Testis (tissue), 2 donors: ENCODE measurements at regions not wholly inside any gene's neighbourhood (a gene's known extent, or its start where the extent isn't known, plus 50 kb on each side); places are given as distances from the start of the nearest gene placed in this dataset.

Experiments
- DNase-seq: peaks from one replicate; pipeline ENCODE4 v3.0.0-alpha.2; 2019
- H3K27ac ChIP-seq, 2 donors: fragments of 200-600 bp; sonication (generic); one replicate each; pipeline ENCODE4 v1.5.1; 2019
- H3K27me3 ChIP-seq: fragments of 200-600 bp; sonication (generic); one replicate; pipeline ENCODE4 v1.5.1; 2019
- H3K36me3 ChIP-seq: fragments of 200-600 bp; sonication (generic); one replicate; pipeline ENCODE4 v1.5.1; 2017; ENCODE audit warnings: low read depth; ENCODE audit errors: missing control alignments
- H3K4me1 ChIP-seq: fragments of 200-600 bp; sonication (generic); one replicate; pipeline ENCODE4 v1.5.1; 2019
- H3K4me3 ChIP-seq, 2 donors: fragments of 200-600 bp; sonication (generic); one replicate each; pipeline ENCODE4 v1.5.1; 2017 to 2019
- H3K9me3 ChIP-seq: fragments of 200-600 bp; sonication (generic); one replicate; pipeline ENCODE4 v1.5.1; 2017
- POLR2A ChIP-seq: fragments of 450-650 bp; IDR thresholded peaks from one replicate; pipeline ENCODE4 v1.6.1; 2017; ENCODE audit warnings: antibody characterized with exemption, mild to moderate bottlenecking, moderate library complexity
- WGBS, 2 donors: methylation state at CpG; one replicate each; pipeline ENCODE4 v1.1.5; 2018; 5-methylcytosine and 5-hydroxymethylcytosine counted together
- intact Hi-C: fragments of 100-400 bp; cut with DNase I; formaldehyde crosslinking; loops from one replicate; pipeline ENCODE4 v1.15.1; 2023; ENCODE audit warnings: low total_unique reads
- TF ChIP-seq, protein P1 (sequence below), 3 experiments: fragments of 450-650 bp in 2 of 3; fragments of 200-600 bp in 1 of 3; sonication (generic) in 1 of 3; IDR thresholded peaks; one replicate each; pipeline ENCODE4 v1.5.1; 2016 to 2019; ENCODE audit warnings: antibody characterized with exemption in 3 of 3, mild to moderate bottlenecking in 2 of 3, moderate library complexity in 1 of 3

DNA sequence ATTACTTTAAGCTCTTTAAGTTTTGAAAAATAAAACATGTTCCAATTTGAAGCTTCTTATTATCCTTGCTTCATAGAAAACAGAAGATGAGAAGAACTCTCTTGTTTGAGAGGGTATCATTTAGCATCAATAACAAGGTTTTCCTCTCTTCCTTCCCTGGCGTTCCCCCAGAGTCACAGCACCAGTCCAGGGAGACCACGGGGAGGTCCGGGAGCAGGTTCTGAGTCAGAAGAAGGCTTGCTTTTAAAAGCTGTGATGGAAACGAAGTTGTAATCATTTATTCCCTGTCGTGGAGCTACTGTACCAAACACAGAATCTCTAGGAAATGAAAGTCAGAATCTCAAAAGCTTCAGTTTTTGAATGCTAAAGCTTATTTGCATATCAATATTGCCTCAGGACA lies 174.0 kb upstream of the LSM14A start:
- TF ChIP-seq, protein P1, sequence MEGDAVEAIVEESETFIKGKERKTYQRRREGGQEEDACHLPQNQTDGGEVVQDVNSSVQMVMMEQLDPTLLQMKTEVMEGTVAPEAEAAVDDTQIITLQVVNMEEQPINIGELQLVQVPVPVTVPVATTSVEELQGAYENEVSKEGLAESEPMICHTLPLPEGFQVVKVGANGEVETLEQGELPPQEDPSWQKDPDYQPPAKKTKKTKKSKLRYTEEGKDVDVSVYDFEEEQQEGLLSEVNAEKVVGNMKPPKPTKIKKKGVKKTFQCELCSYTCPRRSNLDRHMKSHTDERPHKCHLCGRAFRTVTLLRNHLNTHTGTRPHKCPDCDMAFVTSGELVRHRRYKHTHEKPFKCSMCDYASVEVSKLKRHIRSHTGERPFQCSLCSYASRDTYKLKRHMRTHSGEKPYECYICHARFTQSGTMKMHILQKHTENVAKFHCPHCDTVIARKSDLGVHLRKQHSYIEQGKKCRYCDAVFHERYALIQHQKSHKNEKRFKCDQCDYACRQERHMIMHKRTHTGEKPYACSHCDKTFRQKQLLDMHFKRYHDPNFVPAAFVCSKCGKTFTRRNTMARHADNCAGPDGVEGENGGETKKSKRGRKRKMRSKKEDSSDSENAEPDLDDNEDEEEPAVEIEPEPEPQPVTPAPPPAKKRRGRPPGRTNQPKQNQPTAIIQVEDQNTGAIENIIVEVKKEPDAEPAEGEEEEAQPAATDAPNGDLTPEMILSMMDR (IDR thresholded peaks at IDR 0.05) = no peak
- TF ChIP-seq POLR2A = no peak
- DNase-seq = no peak
- intact Hi-C loops = loop anchor here (10.0 kb wide), 1 partner anchor 214 kb away; no protein-coding TSS in a partner anchor
- WGBS, 2 donors = 50 to 61% methylated on average over 5 of the region's 5 CpGs
- no peak overlapping the region for H3K4me3 ChIP-seq
- H3K9me3 ChIP-seq = no peaks in the 10 kb centered on the region
- no peaks in the 10 kb centered on the region for H3K27me3 ChIP-seq
- H3K4me1 ChIP-seq = no peaks in the 10 kb centered on the region
- no peak overlapping the region for H3K27ac ChIP-seq
- H3K36me3 ChIP-seq = no peaks in the 10 kb centered on the region

DNA sequence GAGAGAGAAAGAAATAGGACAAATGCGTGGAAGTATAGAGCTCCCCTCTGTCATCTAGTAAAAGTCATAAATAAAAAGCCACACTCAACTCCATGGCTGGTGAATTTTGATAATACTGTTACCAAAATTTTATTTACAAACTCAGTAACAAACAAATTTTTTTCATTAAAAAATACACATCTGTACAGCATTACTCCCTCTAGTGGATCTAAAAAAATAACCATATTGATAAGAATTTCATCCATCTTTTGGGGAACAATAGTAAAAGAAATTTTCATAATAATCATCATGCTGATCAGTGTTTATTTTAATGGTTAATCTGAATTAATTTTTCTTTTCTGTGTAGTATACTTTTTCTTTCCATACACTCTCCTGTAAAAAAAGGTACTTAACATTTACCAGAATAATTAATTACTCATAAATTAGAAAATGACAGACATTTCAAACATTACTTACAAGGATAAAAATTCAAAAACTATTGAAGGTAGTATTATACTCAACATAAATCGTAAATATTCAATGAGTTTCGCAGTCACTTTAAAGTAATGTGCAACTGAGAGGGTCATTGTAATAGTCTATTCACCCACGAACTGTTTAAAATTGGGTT lies 173.5 kb upstream of the LSM14A start:
- WGBS, 2 donors = 77 to 78% methylated on average over 4 of the region's 4 CpGs
- Histone ChIP-seq H3K36me3 (no peaks in the 10 kb centered on the region), H3K4me1 (no peaks in the 10 kb centered on the region), H3K9me3 (no peaks in the 10 kb centered on the region), H3K27ac (no peak overlapping the region), H3K27me3 (no peaks in the 10 kb centered on the region), H3K4me3 (no peak overlapping the region)
- DNase-seq = no peak
- intact Hi-C loops = loop anchor here (10.0 kb wide), 1 partner anchor 214 kb away; no protein-coding TSS in a partner anchor
- no peak for TF ChIP-seq POLR2A
- TF ChIP-seq, protein P1 (IDR thresholded peaks at IDR 0.05) = peak in 2 of 3 experiments; percentile 7 to 44

DNA sequence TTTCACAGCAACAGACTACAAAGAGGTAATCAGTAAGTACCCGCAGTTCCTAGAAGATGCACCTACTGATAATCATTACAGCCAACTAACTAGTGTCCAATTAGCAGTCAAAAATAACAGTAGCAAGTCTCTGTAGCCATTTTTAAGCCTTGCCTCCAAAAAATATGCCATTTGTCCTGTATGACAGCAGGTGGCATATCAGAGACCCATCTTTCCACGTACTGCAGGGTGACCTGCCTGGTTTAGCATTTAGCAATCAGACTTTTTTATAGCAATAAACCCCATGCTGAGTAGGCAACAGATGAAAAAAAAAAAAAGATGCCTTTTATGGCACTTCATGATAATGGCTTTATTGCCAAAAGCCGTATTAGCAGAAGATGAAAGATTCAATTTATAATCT lies 155.3 kb upstream of the LSM14A start:
- TF ChIP-seq POLR2A = no peak
- TF ChIP-seq, protein P1 (IDR thresholded peaks at IDR 0.05) = no peak
- Histone ChIP-seq H3K27me3 (no peaks in the 10 kb centered on the region), H3K27ac (no peak overlapping the region), H3K9me3 (no peaks in the 10 kb centered on the region), H3K4me1 (no peaks in the 10 kb centered on the region), H3K4me3 (no peak overlapping the region), H3K36me3 (no peaks in the 10 kb centered on the region)
- DNase-seq = no peak
- 55 to 61% methylated on average over 3 of the region's 3 CpGs for WGBS, 2 donors
- intact Hi-C loops = no loop called here

DNA sequence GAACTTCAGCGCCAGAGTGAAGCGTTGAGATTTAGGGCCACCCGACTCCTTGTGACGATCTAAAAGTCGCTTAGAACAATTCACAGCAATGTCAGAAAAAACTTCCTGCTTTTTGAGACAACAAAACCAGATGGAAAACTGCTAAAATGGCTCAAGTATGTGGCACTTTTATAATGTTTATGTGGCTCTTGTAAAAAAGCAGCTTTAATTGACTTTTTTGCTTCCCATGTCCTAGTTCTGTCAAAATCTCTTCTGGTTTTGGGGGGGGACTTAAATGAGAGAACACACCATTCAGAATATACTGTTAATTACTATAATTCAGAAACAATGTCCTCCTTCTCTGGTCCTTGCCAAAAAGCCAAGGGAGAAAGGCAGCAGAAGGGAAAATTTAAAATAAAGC lies 154.7 kb upstream of the LSM14A start:
- no peak for TF ChIP-seq POLR2A
- TF ChIP-seq, protein P1 (IDR thresholded peaks at IDR 0.05) = no peak
- no peaks in the 10 kb centered on the region for H3K4me1 ChIP-seq
- no peaks in the 10 kb centered on the region for H3K36me3 ChIP-seq
- H3K27ac ChIP-seq = no peak overlapping the region
- intact Hi-C loops = no loop called here
- H3K9me3 ChIP-seq = no peaks in the 10 kb centered on the region
- no peak overlapping the region for H3K4me3 ChIP-seq
- H3K27me3 ChIP-seq = no peaks in the 10 kb centered on the region
- no peak for DNase-seq
- 57 to 70% methylated on average over 5 of the region's 5 CpGs for WGBS, 2 donors

DNA sequence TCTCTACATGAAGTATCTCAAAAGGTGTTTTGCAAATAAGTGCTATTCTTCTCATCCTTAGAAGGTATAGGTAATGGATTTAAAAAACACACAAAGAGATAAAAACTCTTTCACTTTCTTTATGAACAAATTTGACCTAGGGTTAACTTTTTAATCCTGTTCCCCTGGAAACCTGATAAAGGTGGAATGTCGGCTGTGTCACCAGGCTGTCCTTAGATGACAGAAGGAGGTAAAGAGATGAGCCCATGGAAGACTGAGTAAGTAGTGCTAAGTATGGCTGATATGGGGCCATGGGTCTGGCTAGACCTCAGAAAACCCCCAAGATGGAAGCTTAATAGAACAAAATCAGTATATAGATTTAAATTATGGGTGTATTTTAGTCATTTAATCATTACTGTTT lies 153.8 kb upstream of the LSM14A start:
- no peak overlapping the region for H3K4me3 ChIP-seq
- intact Hi-C loops = no loop called here
- 48 to 63% methylated on average over 1 of the region's 1 CpG for WGBS, 2 donors

More for the DNA sequence above, 153.8 kb upstream of the LSM14A start:
- no peaks in the 10 kb centered on the region for H3K36me3 ChIP-seq
- no peaks in the 10 kb centered on the region for H3K9me3 ChIP-seq
- H3K27me3 ChIP-seq = no peaks in the 10 kb centered on the region
- TF ChIP-seq, protein P1 (IDR thresholded peaks at IDR 0.05) = no peak
- no peak for TF ChIP-seq POLR2A
- H3K4me1 ChIP-seq = no peaks in the 10 kb centered on the region
- DNase-seq = no peak
- H3K27ac ChIP-seq = no peak overlapping the region
